NT2/D1 (cell line): ENCODE measurements at regions not wholly inside any gene's neighbourhood (a gene's known extent, or its start where the extent isn't known, plus 50 kb on each side); places are given as distances from the start of the nearest gene placed in this dataset.

Experiments used
- SUZ12 ChIP-seq: IDR thresholded peaks from 2 replicates; pipeline ENCODE4 v1.6.1; 2011; ENCODE audit not compliant: insufficient read length, insufficient read depth; ENCODE audit errors: extremely low read depth
- YY1 ChIP-seq: IDR thresholded peaks from 2 replicates; pipeline ENCODE4 v1.6.1; 2011; ENCODE audit not compliant: insufficient read length, insufficient read depth
- ZNF274 ChIP-seq: IDR thresholded peaks from 2 replicates; pipeline ENCODE4 v1.6.1; 2011; ENCODE audit warnings: mild to moderate bottlenecking, low read depth, low read length

DNA sequence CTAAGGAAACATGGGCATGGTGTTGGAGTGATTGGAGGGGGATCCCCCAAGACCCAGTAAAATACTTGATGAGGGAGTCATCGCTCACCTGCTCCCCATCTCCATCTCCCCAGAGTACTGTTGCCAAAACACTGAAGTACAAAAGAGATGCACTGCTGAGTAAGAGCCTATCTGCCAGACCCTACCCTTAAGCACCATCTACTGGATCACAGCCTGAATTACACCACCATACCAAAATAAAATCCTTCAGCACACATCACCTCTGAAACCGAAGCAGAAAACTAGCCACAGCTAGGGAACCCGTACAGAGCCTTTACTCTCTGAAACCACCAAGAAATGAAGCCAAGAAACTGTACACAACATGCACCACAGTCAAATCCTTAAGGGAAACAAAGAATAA, 466.3 kb upstream of the ACTRT1 start:
- TF ChIP-seq ZNF274 (no peak), SUZ12 (no peak), YY1 (no peak)
